ENCODE measurements at regions not wholly inside any gene's neighbourhood (a gene's known extent, or its start where the extent isn't known, plus 50 kb on each side); places are given as distances from the start of the nearest gene placed in this dataset.

DNA sequence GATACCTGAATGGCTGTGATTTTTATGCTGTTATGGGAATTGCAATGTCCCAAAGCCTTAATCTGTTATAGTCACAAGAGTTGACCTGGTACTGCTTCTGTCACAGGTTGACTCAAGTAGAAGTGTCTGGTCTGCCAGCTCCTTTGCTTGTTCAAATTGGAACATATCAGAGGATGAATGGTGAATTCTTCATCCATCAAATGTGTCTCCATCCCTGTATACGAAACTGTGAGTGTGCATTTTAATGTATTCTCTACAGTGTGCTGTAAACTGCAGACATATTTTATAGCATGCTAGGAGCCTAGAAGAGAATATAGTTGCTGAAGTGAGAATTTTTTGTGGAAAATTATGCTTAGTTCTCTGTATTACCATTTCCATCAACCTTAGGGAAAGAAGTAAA, 608.4 kb downstream of the AMY1C start:
- Mint-ChIP-seq H3K9me3 (no peaks in the 10 kb centered on the region), H3K27ac (no peak overlapping the region), H3K36me3 (ENCODE audit: low read depth) (no peaks in the 10 kb centered on the region), H3K4me3 (no peak overlapping the region), H3K4me1 (no peaks in the 10 kb centered on the region), H3K27me3 (ENCODE audit: low read depth, poor library complexity) (no peaks in the 10 kb centered on the region)
- no peak for DNase-seq
- TF ChIP-seq CTCF (IDR thresholded peaks at IDR 0.05), result no peak

- no peak overlapping the region for H3K27ac Mint-ChIP-seq
- no peaks in the 10 kb centered on the region for H3K4me1 Mint-ChIP-seq
- DNase-seq, result no peak
- no peak for TF ChIP-seq CTCF (IDR thresholded peaks at IDR 0.05)
- H3K36me3 Mint-ChIP-seq (ENCODE audit: low read depth), result no peaks in the 10 kb centered on the region
- no peak overlapping the region for H3K4me3 Mint-ChIP-seq
- H3K27me3 Mint-ChIP-seq (ENCODE audit: low read depth, poor library complexity), result no peaks in the 10 kb centered on the region
- no peaks in the 10 kb centered on the region for H3K9me3 Mint-ChIP-seq
Measured at GRCh38 chr1:104358621-104359020, 608.9 kb downstream of the AMY1C start.

GRCh38 chr1:104378414-104378813, 628.7 kb downstream of the AMY1C start:
- no peak overlapping the region for H3K4me3 Mint-ChIP-seq
- DNase-seq, result no peak

GRCh38 chr1:104380003-104380402, 630.3 kb downstream of the AMY1C start:
- H3K9me3 Mint-ChIP-seq, result peaks cover 13% of the 10 kb centered on the region
- no peak overlapping the region for H3K4me3 Mint-ChIP-seq
- H3K27ac Mint-ChIP-seq, result no peak overlapping the region
- no peaks in the 10 kb centered on the region for H3K4me1 Mint-ChIP-seq
- no peaks in the 10 kb centered on the region for H3K36me3 Mint-ChIP-seq (ENCODE audit: low read depth)
- DNase-seq, result no peak
- TF ChIP-seq CTCF (IDR thresholded peaks at IDR 0.05), result no peak
- H3K27me3 Mint-ChIP-seq (ENCODE audit: low read depth, poor library complexity), result no peaks in the 10 kb centered on the region

More at GRCh38 chr1:104378414-104378813, 628.7 kb downstream of the AMY1C start:
- peaks cover 18% of the 10 kb centered on the region for H3K9me3 Mint-ChIP-seq
- H3K4me1 Mint-ChIP-seq, result no peaks in the 10 kb centered on the region
- H3K27me3 Mint-ChIP-seq (ENCODE audit: low read depth, poor library complexity), result peaks cover 4% of the 10 kb centered on the region
- TF ChIP-seq CTCF (IDR thresholded peaks at IDR 0.05), result no peak
- H3K27ac Mint-ChIP-seq, result no peak overlapping the region
- H3K36me3 Mint-ChIP-seq (ENCODE audit: low read depth), result no peaks in the 10 kb centered on the region

- TF ChIP-seq CTCF (IDR thresholded peaks at IDR 0.05), result no peak
- Mint-ChIP-seq H3K9me3 (no peaks in the 10 kb centered on the region), H3K36me3 (ENCODE audit: low read depth) (no peaks in the 10 kb centered on the region), H3K27ac (no peak overlapping the region), H3K27me3 (ENCODE audit: low read depth, poor library complexity) (no peaks in the 10 kb centered on the region), H3K4me3 (no peak overlapping the region), H3K4me1 (no peaks in the 10 kb centered on the region)
- no peak for DNase-seq
Measured at GRCh38 chr1:104387716-104388508, 638.2 kb downstream of the AMY1C start.

- no peak overlapping the region for H3K4me3 Mint-ChIP-seq
- H3K4me1 Mint-ChIP-seq, result no peaks in the 10 kb centered on the region
- no peaks in the 10 kb centered on the region for H3K36me3 Mint-ChIP-seq (ENCODE audit: low read depth)
- H3K27me3 Mint-ChIP-seq (ENCODE audit: low read depth, poor library complexity), result no peaks in the 10 kb centered on the region
- H3K27ac Mint-ChIP-seq, result no peak overlapping the region
- peaks cover 3% of the 10 kb centered on the region for H3K9me3 Mint-ChIP-seq
- no peak for DNase-seq
- no peak for TF ChIP-seq CTCF (IDR thresholded peaks at IDR 0.05)
Measured at GRCh38 chr1:104392552-104392951, 642.9 kb downstream of the AMY1C start.

All from nephron progenitor cell (in vitro differentiated cells).